SKM-1 (cell line): ENCODE measurements at regions not wholly inside any gene's neighbourhood (a gene's known extent, or its start where the extent isn't known, plus 50 kb on each side); places are given as distances from the start of the nearest gene placed in this dataset.

Source experiments
- DNase-seq: peaks from one replicate; lab custom pipeline; 2025; ENCODE audit not compliant: unreplicated experiment; lab: John Stamatoyannopoulos, UW

DNA sequence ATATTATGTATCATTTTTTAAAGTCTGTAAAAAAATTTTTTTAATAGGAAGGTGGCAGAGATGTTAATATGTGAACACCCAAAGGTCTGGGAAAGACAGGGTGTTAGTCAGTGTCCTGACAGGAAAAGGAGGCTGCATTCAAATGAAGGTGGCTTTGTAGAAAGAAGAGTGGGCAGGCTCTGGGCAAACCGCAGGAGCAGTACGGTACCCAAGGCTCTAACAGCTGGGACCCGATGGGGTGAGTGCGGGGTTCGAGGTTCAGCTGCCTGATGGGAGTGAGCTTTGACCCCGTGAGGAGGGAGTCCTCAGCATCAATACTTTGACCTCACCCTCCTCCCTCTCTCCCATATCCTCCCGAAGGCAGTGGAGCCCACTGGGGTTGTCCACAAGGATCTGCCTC is 142.5 kb downstream of the C11orf91 start:
- no peak for DNase-seq

GRCh38 chr11:33557201-33557600 is 143.4 kb downstream of the C11orf91 start:
- DNase-seq, result no peak

DNA sequence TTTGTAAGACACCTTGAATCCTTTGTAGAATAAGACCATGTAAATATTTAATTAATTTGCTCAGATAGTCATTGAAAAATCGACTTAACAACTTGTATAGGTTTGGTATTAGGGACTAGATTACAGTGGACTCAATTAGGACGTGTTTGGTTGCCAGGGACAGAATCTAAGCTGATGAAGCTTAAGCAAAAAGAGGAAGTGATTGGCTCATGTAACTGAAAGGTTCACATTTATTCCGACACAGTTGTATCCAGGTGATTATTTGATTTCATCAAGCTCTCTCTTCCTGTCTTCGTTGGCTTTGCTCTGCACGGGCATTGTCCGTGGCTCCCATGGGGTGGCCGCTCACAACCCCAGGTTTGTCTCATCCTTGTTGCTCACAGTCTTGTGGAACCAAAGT is 146.4 kb downstream of the C11orf91 start:
- no peak for DNase-seq

- no peak for DNase-seq
Observed at GRCh38 chr11:33553486-33553885, 147.1 kb downstream of the C11orf91 start.

- no peak for DNase-seq
Observed at GRCh38 chr11:33552756-33553155, 147.9 kb downstream of the C11orf91 start.

DNA sequence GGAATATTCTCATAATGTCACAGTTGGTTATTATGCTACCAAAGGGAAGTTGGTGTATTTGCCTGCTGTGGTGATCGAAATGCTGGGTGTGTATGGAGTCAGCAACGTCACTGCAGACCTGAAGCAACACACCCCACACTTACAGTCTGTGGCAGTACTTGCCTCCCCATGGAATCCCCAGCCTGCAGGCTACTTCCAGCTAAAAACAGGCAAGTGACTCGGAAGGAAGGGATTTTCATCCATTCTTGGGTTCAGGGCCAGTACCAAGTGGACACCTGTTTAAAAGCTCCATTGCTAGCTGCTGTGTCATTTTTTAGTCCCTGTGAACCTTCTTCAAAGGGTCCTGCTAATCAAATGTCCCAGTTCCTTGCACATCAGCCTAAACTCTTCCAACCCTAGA is 149.6 kb downstream of the C11orf91 start:
- DNase-seq, result no peak

GRCh38 chr11:33549483-33549882 is 151.1 kb downstream of the C11orf91 start:
- no peak for DNase-seq

GRCh38 chr11:33545931-33546330 is 154.7 kb downstream of the C11orf91 start:
- DNase-seq, result no peak

GRCh38 chr11:33544593-33545373 is 155.8 kb downstream of the C11orf91 start:
- DNase-seq, result no peak

DNA sequence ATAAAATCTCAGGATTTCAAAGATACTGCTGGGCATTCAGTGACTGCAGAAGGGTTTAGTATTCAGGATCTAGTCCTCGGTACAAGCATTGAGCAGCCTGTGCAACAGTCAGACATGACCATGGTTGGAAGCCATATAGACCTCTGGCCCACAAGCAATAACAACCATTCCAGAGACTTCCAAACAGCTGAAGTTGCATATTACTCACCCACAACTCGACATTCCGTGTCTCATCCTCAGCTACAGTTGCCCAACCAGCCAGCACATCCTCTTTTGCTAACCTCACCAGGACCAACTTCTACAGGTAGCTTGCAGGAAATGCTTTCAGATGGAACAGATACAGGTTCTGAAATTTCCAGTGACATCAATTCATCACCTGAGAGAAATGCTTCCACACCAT is 156.8 kb downstream of the C11orf91 start:
- DNase-seq, result no peak

DNA sequence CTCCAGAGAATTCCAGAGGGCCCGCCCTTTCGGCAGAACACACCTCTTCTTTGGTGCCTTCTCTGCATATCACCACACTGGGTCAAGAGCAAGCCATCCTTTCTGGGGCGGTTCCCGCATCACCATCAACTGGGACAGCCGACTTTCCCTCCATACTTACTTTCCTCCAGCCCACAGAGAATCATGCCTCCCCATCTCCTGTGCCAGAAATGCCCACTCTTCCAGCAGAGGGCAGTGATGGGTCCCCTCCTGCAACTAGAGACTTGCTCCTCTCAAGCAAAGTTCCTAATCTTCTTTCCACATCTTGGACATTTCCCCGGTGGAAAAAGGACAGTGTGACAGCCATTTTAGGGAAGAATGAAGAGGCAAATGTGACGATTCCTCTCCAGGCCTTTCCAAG is 157.7 kb downstream of the C11orf91 start:
- peak; percentile 6 for DNase-seq

DNA sequence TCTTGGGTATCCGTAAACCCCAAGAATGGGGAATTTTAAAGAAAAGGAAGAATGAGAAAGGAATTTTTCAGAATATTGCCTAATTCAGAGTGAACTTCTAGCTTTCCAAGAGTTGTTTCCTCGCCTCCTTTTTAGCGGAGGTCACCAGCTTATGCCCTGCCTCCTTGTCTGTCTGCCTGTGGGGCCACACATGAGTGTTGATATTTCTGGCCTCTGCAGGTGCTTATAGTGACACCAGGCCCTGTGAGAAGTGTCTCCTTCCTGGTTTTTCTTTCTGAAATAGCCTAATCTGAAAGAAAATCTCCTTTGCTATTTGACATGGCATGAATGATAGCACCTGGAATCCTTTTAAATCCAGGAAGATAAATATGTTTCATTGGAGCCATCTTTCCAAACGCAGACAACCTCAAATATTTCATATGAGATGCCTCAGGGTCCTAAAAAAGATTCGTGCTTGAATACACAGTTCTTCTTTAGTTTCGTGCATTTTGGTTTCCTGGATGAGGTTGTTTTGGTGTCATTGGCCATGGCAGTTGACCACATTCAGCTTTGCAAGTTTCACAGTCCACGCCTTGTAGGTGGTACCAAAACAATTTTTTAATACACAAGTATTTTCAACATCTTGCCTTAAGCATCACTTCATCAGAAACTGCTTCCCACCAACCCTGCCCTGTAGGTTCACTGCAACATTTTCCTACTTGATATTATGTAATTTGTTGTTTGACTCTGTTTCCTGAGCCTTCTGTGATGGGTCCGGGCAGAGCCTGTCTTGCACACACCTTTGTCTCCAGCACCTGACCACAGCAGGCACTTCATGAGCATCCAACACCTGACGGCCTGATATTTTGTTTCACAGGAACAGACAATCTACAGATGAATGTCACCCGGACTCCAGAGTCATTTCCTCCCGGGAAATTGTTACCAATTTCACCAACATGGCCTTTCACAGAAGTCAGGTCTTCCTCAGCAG is 159.4 kb downstream of the C11orf91 start:
- no peak for DNase-seq

DNA sequence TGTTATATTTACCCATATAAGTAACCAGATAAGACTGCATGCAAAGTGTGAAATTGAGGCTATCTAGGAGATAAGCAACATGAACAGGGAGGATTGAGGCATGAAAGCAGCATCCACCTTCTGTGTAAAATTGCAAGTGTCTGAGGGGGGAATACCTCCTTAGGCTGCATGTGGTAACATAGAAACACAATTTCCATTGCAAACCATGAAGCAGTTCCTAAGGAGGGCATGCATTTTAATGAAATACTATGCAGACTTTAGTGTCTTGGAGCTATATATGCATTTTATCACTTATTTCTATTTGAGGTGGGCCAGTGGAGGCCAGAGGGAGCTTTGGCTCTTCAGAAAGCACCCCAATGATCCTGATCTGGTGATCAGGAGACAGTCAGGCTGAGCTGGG is 160.2 kb downstream of the C11orf91 start:
- DNase-seq, result no peak

- DNase-seq, result no peak
Observed at GRCh38 chr11:33539751-33540150, 160.9 kb downstream of the C11orf91 start.

GRCh38 chr11:33538726-33539125 is 161.9 kb downstream of the C11orf91 start:
- DNase-seq, result no peak

- DNase-seq, result no peak
Observed at GRCh38 chr11:33536178-33536577, 164.4 kb downstream of the C11orf91 start.

DNA sequence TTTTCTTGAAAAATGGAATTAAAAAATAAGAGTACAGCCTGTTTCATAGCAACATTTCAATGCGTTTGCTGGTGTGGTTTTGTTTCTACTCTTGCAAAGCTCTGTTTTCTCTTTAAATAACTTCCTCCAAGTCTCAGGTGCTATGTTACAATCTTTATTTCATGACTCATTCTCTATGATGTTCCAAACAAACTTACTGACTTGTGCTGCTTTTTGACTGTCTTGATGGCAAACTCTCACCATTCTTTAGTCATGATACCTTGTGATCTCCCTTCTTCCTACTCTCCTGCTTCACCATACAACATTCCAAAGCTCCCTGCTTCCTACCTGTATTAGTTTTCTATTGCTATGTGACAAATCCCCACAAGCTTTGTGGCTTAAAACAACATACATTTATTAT is 166.1 kb downstream of the C11orf91 start:
- DNase-seq, result no peak

GRCh38 chr11:33533386-33534052 is 167.1 kb downstream of the C11orf91 start:
- no peak for DNase-seq

GRCh38 chr11:33532720-33533385 is 167.8 kb downstream of the C11orf91 start:
- no peak for DNase-seq

DNA sequence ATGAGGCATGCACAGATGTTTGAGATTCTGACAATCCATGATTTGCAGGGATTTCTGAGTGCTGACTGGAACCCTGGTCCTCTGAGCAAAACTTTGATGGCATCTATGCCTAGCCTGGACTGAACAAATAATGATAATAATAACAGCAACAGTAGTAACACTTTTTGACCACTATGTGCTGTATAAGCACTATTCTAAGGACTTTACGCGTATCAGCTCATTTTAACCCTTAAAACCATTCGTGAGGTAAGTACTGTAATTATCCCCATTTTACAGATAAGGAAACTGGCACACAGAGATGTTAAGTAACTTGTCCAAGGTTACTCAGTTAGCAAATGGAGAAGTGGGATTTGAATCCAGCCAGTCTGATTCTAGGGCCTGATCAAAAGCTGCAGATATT is 168.4 kb downstream of the C11orf91 start:
- no peak for DNase-seq

DNA sequence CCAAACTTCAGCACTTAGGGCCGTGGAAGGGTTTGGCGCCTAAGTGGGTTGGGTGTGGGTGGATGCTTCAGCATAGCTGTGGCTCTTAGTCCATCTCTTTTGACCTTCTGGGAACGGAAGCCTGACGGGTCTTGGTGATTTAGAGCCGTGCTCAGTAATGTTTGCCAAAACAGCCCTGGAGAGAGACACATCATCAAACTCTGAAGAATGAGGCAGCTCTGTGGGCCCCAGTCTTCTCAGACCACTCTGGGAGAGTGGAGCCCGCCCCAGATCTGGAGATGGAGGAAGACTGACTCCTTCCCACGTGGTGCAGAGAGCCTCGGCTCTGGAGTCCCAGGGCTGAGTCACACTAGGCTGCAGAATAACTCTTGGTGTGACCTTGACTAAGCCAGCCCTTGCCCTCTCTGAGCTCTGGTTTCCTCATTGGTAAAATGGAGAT is 168.9 kb downstream of the C11orf91 start:
- DNase-seq, result no peak
